ENCODE measurements at regions not wholly inside any gene's neighbourhood (a gene's known extent, or its start where the extent isn't known, plus 50 kb on each side); places are given as distances from the start of the nearest gene placed in this dataset.

- TF ChIP-seq ZNF70 (CRISPR knock-in tag; IDR thresholded peaks at IDR 0.05) (no peak), CSRNP3 (CRISPR knock-in tag; IDR thresholded peaks at IDR 0.05) (no peak)
These were observed 237.9 kb downstream of the BRD1 start for GRCh38 chr22:49589811-49590210.

Data from SK-N-SH treated with all-trans-retinoic acid at 6 μM for 48 hours (cell line).